Frontal cortex (tissue), 3 donors: ENCODE measurements at regions not wholly inside any gene's neighbourhood (a gene's known extent, or its start where the extent isn't known, plus 50 kb on each side); places are given as distances from the start of the nearest gene placed in this dataset.
A peak's percentile ranks its signal among the peaks of the same experiment; 100 is the strongest.
"Not testable (repeated sequence)": the region's sequence is repeated elsewhere in the genome, so short reads cannot be mapped to it uniquely, and the experiment has no call there.

ENCODE experiments used
- DNase-seq, 2 donors: peaks; one replicate each; pipeline ENCODE4 v3.0.0; 2012; ENCODE audit warnings: low spot score in 2 of 2
- FAIRE-seq: peaks from 2 replicates; lab custom pipeline; 2012; peaks lifted over from hg19 to GRCh38; lab: Jason Lieb, UNC
- donor health status: control.
- donor health status: control.
- donor health status: control.

DNA sequence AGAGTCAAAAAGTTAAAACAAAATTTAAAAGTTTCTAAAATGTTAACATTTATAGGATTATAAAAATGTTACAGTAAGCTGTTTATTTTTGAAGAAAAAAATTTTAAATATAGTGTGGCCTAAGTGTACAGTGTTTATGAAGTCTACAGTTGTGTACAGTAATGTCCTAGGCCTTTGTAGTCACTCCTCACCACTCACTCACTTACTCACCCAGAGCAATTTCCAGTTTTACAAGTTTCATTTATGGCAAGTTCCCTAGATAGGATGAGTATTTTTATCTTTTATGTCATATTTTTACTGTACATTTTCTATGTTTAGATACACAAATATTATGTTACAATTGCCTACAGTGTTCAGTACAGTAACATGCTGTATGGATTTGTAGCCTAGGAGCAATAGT, 419.9 kb downstream of the ARL4A start:
- peak; percentile 69 for FAIRE-seq
- no peak for DNase-seq

GRCh38 chr7:13108061-13108460, 420.6 kb downstream of the ARL4A start:
- DNase-seq (no peak), FAIRE-seq (no peak)

GRCh38 chr7:13109201-13109600, 421.8 kb downstream of the ARL4A start:
- DNase-seq (no peak), FAIRE-seq (no peak)

GRCh38 chr7:13110107-13110506, 422.7 kb downstream of the ARL4A start:
- FAIRE-seq (no peak), DNase-seq (no peak)

GRCh38 chr7:13111230-13111629, 423.8 kb downstream of the ARL4A start:
- FAIRE-seq (no peak), DNase-seq (no peak)

- not testable (repeated sequence) for FAIRE-seq, DNase-seq
These were observed 426.8 kb downstream of the ARL4A start for GRCh38 chr7:13114240-13114639.

GRCh38 chr7:13115157-13115772, 427.8 kb downstream of the ARL4A start:
- DNase-seq = no peak
- no peak for FAIRE-seq

DNA sequence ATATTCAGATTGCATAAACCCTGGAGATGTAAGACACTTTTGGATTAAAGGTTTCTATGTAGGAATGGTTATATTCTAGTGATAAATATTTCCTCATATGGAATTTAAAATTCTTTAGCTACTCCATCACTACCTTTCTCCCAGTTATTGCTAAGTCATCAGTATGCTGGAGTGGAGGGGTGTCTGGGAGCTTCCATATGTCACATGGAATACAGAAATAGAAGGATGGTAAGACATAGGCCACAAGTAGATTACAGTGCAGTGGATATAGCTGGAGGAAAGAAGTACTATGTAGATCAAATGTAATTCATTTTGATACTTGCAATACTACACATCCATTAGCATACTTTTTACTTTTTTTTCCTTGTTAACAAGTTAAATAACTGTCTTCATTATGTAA, 428.4 kb downstream of the ARL4A start:
- no peak for FAIRE-seq
- no peak for DNase-seq

- FAIRE-seq = no peak
- DNase-seq = no peak
These were observed 429.7 kb downstream of the ARL4A start for GRCh38 chr7:13117103-13117502.

GRCh38 chr7:13117592-13117991, 430.2 kb downstream of the ARL4A start:
- DNase-seq (no peak), FAIRE-seq (no peak)

DNA sequence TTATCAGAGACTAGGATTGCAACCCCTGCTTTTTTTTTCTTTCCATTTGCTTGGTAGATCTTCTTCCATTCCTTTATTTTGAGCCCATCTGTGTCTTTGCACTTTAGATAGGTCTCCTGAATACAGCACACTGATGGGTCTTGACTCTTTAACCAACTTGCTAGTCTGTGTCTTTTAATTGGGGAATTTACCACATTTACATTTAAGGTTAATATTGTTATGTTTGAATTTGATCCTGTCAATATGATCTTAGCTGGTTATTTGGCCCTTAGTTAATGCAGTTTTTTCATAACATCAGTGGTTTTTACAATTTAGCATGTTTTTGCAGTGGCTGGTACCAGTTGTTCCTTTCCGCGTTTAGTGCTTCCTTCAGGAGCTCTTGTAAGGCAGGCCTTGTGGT, 437.2 kb downstream of the ARL4A start:
- FAIRE-seq, DNase-seq: not testable (repeated sequence)

DNA sequence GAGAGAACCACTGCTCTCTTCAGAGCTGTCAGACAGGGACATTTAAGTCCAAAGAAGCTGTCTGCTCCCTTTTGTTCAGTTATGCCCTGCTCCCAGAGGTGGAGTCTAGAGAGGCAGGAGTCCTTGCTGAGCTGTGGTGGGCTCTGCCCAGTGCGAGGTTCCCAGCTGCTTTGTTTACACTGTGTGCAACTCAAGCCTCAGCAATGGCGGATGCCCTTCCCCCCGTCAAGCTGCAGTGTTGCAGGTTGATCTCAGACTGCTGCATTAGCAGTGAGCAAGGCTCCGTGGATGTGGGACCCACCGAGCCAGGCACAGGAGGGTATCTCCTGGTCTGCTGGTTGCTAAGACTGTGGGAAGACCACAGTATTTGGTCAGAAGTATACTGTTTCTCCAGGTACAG, 438.9 kb downstream of the ARL4A start:
- DNase-seq (no peak), FAIRE-seq (no peak)

GRCh38 chr7:13130321-13130720, 442.9 kb downstream of the ARL4A start:
- DNase-seq (no peak), FAIRE-seq (no peak)

- not testable (repeated sequence) for DNase-seq, FAIRE-seq
These were observed 443.5 kb downstream of the ARL4A start for GRCh38 chr7:13130906-13131305.

- FAIRE-seq = no peak
- no peak for DNase-seq
These were observed 444.9 kb downstream of the ARL4A start for GRCh38 chr7:13132314-13132713.

DNA sequence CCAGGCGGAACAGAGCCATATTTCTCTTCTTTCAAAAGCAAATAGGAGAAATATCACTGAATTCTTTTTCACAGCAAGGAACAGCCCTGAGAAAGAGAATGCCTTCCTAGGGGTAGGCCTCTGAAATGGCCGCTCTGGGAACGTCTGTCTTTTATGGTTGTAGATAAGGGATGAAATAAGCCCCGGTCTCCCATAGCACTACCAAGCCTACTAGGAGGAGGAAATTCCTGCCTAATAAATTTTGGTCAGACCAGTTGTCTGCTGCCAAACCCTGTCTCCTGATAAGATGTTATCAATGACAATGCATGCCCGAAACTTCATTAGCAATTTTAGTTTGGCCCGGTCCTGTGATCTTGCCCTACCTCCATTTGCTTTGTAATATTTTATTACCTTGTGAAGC, 448.9 kb downstream of the ARL4A start:
- not testable (repeated sequence) for FAIRE-seq, DNase-seq

DNA sequence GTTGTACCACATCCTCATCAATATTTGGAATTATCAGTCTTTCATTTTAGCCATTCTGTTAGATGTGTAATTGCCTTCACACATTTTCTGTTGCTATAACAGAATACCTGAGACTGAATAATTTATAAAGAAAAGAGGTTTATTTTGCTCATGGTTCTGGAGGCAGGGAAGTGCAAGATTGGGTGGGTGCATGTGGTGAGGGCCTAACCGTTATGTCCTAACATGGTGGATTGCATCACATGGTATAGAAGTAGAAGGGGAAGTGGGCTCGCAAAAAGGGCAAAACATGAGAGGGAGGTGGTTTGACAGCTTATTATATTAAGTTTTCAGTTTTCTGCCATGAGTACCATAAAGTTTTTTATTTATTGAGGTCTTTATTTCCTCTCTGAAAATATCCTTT, 452.0 kb downstream of the ARL4A start:
- no peak for FAIRE-seq
- no peak for DNase-seq

- FAIRE-seq = no peak
- DNase-seq = no peak
These were observed 457.2 kb downstream of the ARL4A start for GRCh38 chr7:13144673-13145072.

DNA sequence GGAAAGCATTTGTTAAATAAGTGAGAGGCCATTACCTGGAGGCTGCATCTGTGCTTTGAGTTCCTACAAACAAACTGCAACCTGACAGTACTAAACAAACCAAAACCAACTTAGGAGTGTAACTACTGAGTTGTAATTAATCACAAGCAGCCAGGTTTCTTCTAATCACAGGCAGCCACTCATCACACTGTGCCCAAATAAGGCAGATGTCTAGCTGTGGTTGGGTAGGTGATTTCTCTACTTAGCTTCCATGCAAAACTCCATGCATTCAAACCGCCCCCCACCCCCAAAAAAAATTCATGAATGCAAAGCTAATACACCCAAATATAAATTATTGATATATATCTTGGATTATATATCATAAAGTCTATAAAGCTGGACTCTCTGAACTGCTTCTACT, 461.1 kb downstream of the ARL4A start:
- DNase-seq (no peak), FAIRE-seq (no peak)

DNA sequence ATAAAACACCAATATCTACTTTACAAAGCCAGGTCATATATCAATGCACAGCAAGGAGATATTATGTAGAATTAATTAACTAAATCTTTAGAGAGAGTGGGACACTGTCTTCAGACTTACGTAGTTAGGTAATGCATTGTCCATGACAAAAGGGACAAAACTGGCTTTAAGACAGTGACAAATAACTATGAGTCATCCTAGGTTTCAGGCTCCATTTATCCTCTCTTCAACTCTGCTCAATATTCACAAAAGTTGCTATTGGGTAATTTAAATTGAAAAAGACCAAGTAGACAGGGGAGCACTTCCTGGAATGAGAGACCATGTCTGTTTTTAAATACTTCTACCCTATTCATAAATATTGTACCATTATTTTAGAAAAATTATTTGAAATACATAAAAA, 464.5 kb downstream of the ARL4A start:
- no peak for FAIRE-seq
- DNase-seq = no peak

DNA sequence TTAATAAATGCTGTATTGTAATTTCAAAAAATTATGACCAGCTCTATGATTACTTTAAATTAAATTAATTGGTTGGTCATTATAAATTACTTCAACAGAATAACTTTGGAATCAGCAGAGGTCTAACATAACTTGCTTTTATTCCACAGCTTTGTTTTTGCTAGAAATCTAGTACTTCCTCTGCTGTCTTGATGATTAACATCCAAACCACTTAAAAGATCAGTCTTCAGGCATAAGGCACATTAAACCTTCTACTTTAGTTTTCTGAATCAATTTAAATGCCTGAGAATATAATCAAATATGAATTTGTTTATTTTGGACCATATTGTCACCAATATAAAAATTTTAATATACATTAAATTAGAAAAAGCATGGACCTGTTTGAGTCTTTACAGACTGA, 465.3 kb downstream of the ARL4A start:
- no peak for DNase-seq
- no peak for FAIRE-seq

- DNase-seq (no peak), FAIRE-seq (no peak)
These were observed 465.8 kb downstream of the ARL4A start for GRCh38 chr7:13153266-13153665.
